ENCODE measurements at regions not wholly inside any gene's neighbourhood (a gene's known extent, or its start where the extent isn't known, plus 50 kb on each side); places are given as distances from the start of the nearest gene placed in this dataset.

- ChIA-PET CTCF (no interaction called here), POLR2A (no interaction called here), RAD21 (ENCODE audit: low non-redundant PET in 1 of 2, low total read pairs in 2 of 2, uncharacterized antibody in 2 of 2, unreplicated experiment in 2 of 2) (no interaction called here)
- H3K27ac ChIP-seq (ENCODE audit: low read depth, low read length) = no peak overlapping the region
- DNase-seq (ENCODE audit: low read depth, low spot score) = no peak
- no TSS peak for BruUV-seq (replicated peaks)
- ATAC-seq = no peak
- H3K9me2 ChIP-seq (ENCODE audit: insufficient read depth) = no peaks in the 10 kb centered on the region
- no peak overlapping the region for H2AFZ ChIP-seq (ENCODE audit: low read depth, low read length, poor library complexity, severe bottlenecking)
- no peaks in the 10 kb centered on the region for H3K36me3 ChIP-seq (ENCODE audit: control insufficient read depth in 1 of 2, insufficient read depth in 2 of 2, low read length in 2 of 2)
- intact Hi-C loops (cut with micrococcal nuclease) = no loop called here
- no peaks in the 10 kb centered on the region for H4K20me1 ChIP-seq (ENCODE audit: insufficient read depth)
- no peaks in the 10 kb centered on the region for H3K9me3 ChIP-seq (ENCODE audit: control insufficient read depth in 1 of 2, insufficient read depth in 1 of 2, low read depth in 1 of 2, low read length in 2 of 2)
- no peak overlapping the region for H3K4me2 ChIP-seq (ENCODE audit: low read length)
- H3K27me3 ChIP-seq (ENCODE audit: insufficient read depth, low read length) = no peaks in the 10 kb centered on the region
- H3K9ac ChIP-seq (ENCODE audit: low read length) = no peak overlapping the region
- H3K4me3 ChIP-seq (replicated peaks in 1 of 2; ENCODE audit: low read depth in 1 of 2, low read length in 2 of 2) = no peak overlapping the region
- no peak for TF ChIP-seq TCF7L2 (IDR thresholded peaks at IDR 0.05; ENCODE audit: borderline replicate concordance, extremely low read depth, insufficient read depth, insufficient read length)
- no peak for TF ChIP-seq ZNF274 (IDR thresholded peaks at IDR 0.05; ENCODE audit: low read depth, low read length)
- TF ChIP-seq ATF3 (IDR thresholded peaks at IDR 0.05) = no peak
- no peak for TF ChIP-seq ELF1 (IDR thresholded peaks at IDR 0.05; ENCODE audit: borderline replicate concordance, low read depth)
- TF ChIP-seq POLR2AphosphoS5 (IDR thresholded peaks at IDR 0.05; ENCODE audit: low read depth, low read length) = no peak
- no peak for TF ChIP-seq FOSL1 (IDR thresholded peaks at IDR 0.05; ENCODE audit: low read depth)
- TF ChIP-seq ZBTB33 (IDR thresholded peaks at IDR 0.05; ENCODE audit: extremely low read depth, insufficient replicate concordance, low read length) = no peak
- no peaks in the 10 kb centered on the region for H3K4me1 ChIP-seq (ENCODE audit: control insufficient read depth in 1 of 2, insufficient read depth in 2 of 2, low read length in 2 of 2)
- H3K79me2 ChIP-seq (ENCODE audit: insufficient read depth, low read length) = no peaks in the 10 kb centered on the region
These were observed 265.5 kb downstream of the BCOR start for GRCh38 chrX:39832211-39832610.

DNA sequence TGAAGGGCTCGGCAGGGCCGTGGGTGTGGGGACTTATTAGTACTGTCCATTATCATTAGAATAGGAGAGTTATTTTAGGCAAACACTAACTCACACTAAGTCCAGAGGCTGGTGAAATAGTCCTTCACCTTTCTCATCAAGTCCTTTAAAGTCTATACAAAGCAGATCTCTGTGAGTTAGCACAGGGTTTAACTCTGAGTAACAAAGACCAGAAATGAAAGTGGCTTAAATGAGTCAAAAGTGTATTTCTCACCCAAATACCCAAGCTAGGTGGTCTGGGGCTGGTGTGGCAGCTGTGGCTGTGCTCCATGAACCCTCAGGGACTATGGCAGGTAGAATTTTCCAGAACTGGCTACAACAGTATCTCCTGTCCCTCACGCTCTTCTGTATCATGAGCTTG, 263.2 kb downstream of the BCOR start:
- ChIA-PET CTCF (no interaction called here), RAD21 (ENCODE audit: low non-redundant PET in 1 of 2, low total read pairs in 2 of 2, uncharacterized antibody in 2 of 2, unreplicated experiment in 2 of 2) (no interaction called here), POLR2A (no interaction called here)
- Histone ChIP-seq H3K27me3 (ENCODE audit: insufficient read depth, low read length) (no peaks in the 10 kb centered on the region), H3K4me1 (ENCODE audit: control insufficient read depth in 1 of 2, insufficient read depth in 2 of 2, low read length in 2 of 2) (no peaks in the 10 kb centered on the region), H3K4me3 (replicated peaks in 1 of 2; ENCODE audit: low read depth in 1 of 2, low read length in 2 of 2) (no peak overlapping the region), H3K9me3 (ENCODE audit: control insufficient read depth in 1 of 2, insufficient read depth in 1 of 2, low read depth in 1 of 2, low read length in 2 of 2) (no peaks in the 10 kb centered on the region), H3K9ac (ENCODE audit: low read length) (no peak overlapping the region), H4K20me1 (ENCODE audit: insufficient read depth) (no peaks in the 10 kb centered on the region), H3K36me3 (ENCODE audit: control insufficient read depth in 1 of 2, insufficient read depth in 2 of 2, low read length in 2 of 2) (no peaks in the 10 kb centered on the region), H2AFZ (ENCODE audit: low read depth, low read length, poor library complexity, severe bottlenecking) (no peak overlapping the region), H3K9me2 (ENCODE audit: insufficient read depth) (no peaks in the 10 kb centered on the region), H3K4me2 (ENCODE audit: low read length) (no peak overlapping the region), H3K79me2 (ENCODE audit: insufficient read depth, low read length) (no peaks in the 10 kb centered on the region), H3K27ac (ENCODE audit: low read depth, low read length) (no peak overlapping the region)
- intact Hi-C loops (cut with micrococcal nuclease) = no loop called here
- no peak for DNase-seq (ENCODE audit: low read depth, low spot score)
- no TSS peak for BruUV-seq (replicated peaks)
- ATAC-seq = no peak
- TF ChIP-seq SIN3A (IDR thresholded peaks at IDR 0.05; ENCODE audit: low read depth) = no peak
- TF ChIP-seq, protein P1, sequence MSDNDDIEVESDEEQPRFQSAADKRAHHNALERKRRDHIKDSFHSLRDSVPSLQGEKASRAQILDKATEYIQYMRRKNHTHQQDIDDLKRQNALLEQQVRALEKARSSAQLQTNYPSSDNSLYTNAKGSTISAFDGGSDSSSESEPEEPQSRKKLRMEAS (IDR thresholded peaks at IDR 0.05) = no peak
- TF ChIP-seq EZH2 (IDR thresholded peaks at IDR 0.05) = no peak
- TF ChIP-seq ELF1 (IDR thresholded peaks at IDR 0.05; ENCODE audit: borderline replicate concordance, low read depth) = no peak
- TF ChIP-seq SP1 (IDR thresholded peaks at IDR 0.05; ENCODE audit: low read depth) = no peak

Measured in HCT116 (cell line).